ENCODE measurements at regions not wholly inside any gene's neighbourhood (a gene's known extent, or its start where the extent isn't known, plus 50 kb on each side); places are given as distances from the start of the nearest gene placed in this dataset.
"Not testable (repeated sequence)": the region's sequence is repeated elsewhere in the genome, so short reads cannot be mapped to it uniquely, and the experiment has no call there.

- Histone ChIP-seq H3K4me1 (ENCODE audit: control insufficient read depth, insufficient read depth, low read length) (peaks cover 7% of the 10 kb centered on the region; the same call in 1 of the 2 replicates), H3K9ac (ENCODE audit: low read length) (no peak overlapping the region), H3K36me3 (ENCODE audit: control insufficient read depth, insufficient read depth, low read length) (no peaks in the 10 kb centered on the region), H3K4me3 (ENCODE audit: low read depth, low read length) (no peak overlapping the region), H3K27ac (ENCODE audit: low read depth, low read length) (no peak overlapping the region), H3K27me3 (ENCODE audit: control insufficient read depth, insufficient read depth, low read length) (peaks cover 23% of the 10 kb centered on the region), H3K9me3 (ENCODE audit: control insufficient read depth, insufficient read depth, low read depth, low read length) (peaks cover 6% of the 10 kb centered on the region; the same call in 1 of the 2 replicates)
Observed at GRCh38 chr6:166860392-166860791, 96.0 kb downstream of the RNASET2 start.

- H3K36me3 ChIP-seq (ENCODE audit: control insufficient read depth, insufficient read depth, low read length), result no peaks in the 10 kb centered on the region
- no peaks in the 10 kb centered on the region for H3K4me1 ChIP-seq (ENCODE audit: control insufficient read depth, insufficient read depth, low read length)
- no peak overlapping the region for H3K4me3 ChIP-seq (ENCODE audit: low read depth, low read length)
- no peak overlapping the region for H3K9ac ChIP-seq (ENCODE audit: low read length)
- no peak overlapping the region for H3K27ac ChIP-seq (ENCODE audit: low read depth, low read length)
- no peaks in the 10 kb centered on the region for H3K27me3 ChIP-seq (ENCODE audit: control insufficient read depth, insufficient read depth, low read length)
- 0 out of 2 replicates have a peak, but pooled peaks cover 2% of the 10 kb centered on the region for H3K9me3 ChIP-seq (ENCODE audit: control insufficient read depth, insufficient read depth, low read depth, low read length)
Observed at GRCh38 chr6:166855416-166855815, 100.9 kb downstream of the RNASET2 start.

- H3K9me3 ChIP-seq (ENCODE audit: control insufficient read depth, insufficient read depth, low read depth, low read length), result no peaks in the 10 kb centered on the region
- H3K27me3 ChIP-seq (ENCODE audit: control insufficient read depth, insufficient read depth, low read length), result no peaks in the 10 kb centered on the region
- no peaks in the 10 kb centered on the region for H3K4me1 ChIP-seq (ENCODE audit: control insufficient read depth, insufficient read depth, low read length)
Observed at GRCh38 chr6:166853371-166854325, 102.7 kb downstream of the RNASET2 start.

GRCh38 chr6:166852451-166852975 is 103.8 kb downstream of the RNASET2 start:
- H3K9ac ChIP-seq (ENCODE audit: low read length), result no peak overlapping the region
- H3K4me3 ChIP-seq (ENCODE audit: low read depth, low read length), result no peak overlapping the region
- no peaks in the 10 kb centered on the region for H3K36me3 ChIP-seq (ENCODE audit: control insufficient read depth, insufficient read depth, low read length)
- no peak overlapping the region for H3K27ac ChIP-seq (ENCODE audit: low read depth, low read length)
- no peaks in the 10 kb centered on the region for H3K27me3 ChIP-seq (ENCODE audit: control insufficient read depth, insufficient read depth, low read length)
- H3K9me3 ChIP-seq (ENCODE audit: control insufficient read depth, insufficient read depth, low read depth, low read length), result no peaks in the 10 kb centered on the region
- H3K4me1 ChIP-seq (ENCODE audit: control insufficient read depth, insufficient read depth, low read length), result no peaks in the 10 kb centered on the region

More at GRCh38 chr6:166853371-166854325, 102.7 kb downstream of the RNASET2 start:
- Histone ChIP-seq H3K4me3 (ENCODE audit: low read depth, low read length) (no peak overlapping the region), H3K27ac (ENCODE audit: low read depth, low read length) (no peak overlapping the region), H3K36me3 (ENCODE audit: control insufficient read depth, insufficient read depth, low read length) (no peaks in the 10 kb centered on the region), H3K9ac (ENCODE audit: low read length) (no peak overlapping the region)

DNA sequence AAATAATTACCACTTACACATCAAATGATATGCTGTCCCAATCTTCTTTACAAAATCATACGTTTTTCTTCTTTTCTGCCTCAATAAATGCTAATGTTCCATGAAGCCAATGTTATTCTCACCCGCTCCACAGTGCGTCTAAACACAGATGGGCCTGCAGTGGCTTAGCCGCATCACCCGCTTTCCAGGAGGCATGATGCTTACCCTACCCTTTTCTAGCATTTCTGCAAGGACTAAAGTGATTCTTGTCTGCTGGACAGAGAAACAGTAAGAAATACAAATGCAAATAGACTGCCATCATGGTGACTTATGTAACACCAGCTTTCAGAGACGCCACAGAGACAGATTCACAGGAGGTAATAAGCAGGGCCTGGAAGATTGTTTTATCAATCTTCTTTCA is 104.4 kb downstream of the RNASET2 start:
- H3K27me3 ChIP-seq (ENCODE audit: control insufficient read depth, insufficient read depth, low read length), result no peaks in the 10 kb centered on the region
- no peaks in the 10 kb centered on the region for H3K36me3 ChIP-seq (ENCODE audit: control insufficient read depth, insufficient read depth, low read length)
- H3K9ac ChIP-seq (ENCODE audit: low read length), result no peak overlapping the region
- H3K27ac ChIP-seq (ENCODE audit: low read depth, low read length), result no peak overlapping the region
- H3K4me1 ChIP-seq (ENCODE audit: control insufficient read depth, insufficient read depth, low read length), result no peaks in the 10 kb centered on the region
- H3K9me3 ChIP-seq (ENCODE audit: control insufficient read depth, insufficient read depth, low read depth, low read length), result no peaks in the 10 kb centered on the region
- no peak overlapping the region for H3K4me3 ChIP-seq (ENCODE audit: low read depth, low read length)

DNA sequence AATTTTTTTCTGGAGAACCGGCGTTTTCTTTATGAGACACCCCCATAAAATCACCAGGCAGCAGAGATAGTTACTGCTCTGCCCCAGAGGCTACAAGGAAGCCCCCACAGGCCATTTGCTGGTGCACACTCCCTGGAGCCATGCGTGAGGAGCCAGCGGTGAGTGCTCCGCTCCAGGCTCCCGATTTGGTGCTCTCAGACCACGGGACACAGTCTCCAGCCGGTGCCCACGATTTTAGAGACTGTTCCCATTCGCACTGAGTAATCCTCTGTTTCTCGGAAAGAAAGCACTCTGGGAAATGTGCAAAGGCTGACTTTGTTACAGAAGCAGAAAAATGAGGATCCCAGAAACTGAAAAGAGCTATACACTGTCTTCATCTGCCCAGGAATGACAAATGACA is 104.9 kb downstream of the RNASET2 start:
- no peaks in the 10 kb centered on the region for H3K27me3 ChIP-seq (ENCODE audit: control insufficient read depth, insufficient read depth, low read length)
- H3K9ac ChIP-seq (ENCODE audit: low read length), result no peak overlapping the region
- no peak overlapping the region for H3K4me3 ChIP-seq (ENCODE audit: low read depth, low read length)
- H3K4me1 ChIP-seq (ENCODE audit: control insufficient read depth, insufficient read depth, low read length), result no peaks in the 10 kb centered on the region
- no peaks in the 10 kb centered on the region for H3K36me3 ChIP-seq (ENCODE audit: control insufficient read depth, insufficient read depth, low read length)
- no peaks in the 10 kb centered on the region for H3K9me3 ChIP-seq (ENCODE audit: control insufficient read depth, insufficient read depth, low read depth, low read length)
- no peak overlapping the region for H3K27ac ChIP-seq (ENCODE audit: low read depth, low read length)

GRCh38 chr6:166850677-166851076 is 105.7 kb downstream of the RNASET2 start:
- no peaks in the 10 kb centered on the region for H3K27me3 ChIP-seq (ENCODE audit: control insufficient read depth, insufficient read depth, low read length)
- no peaks in the 10 kb centered on the region for H3K9me3 ChIP-seq (ENCODE audit: control insufficient read depth, insufficient read depth, low read depth, low read length)
- no peak overlapping the region for H3K9ac ChIP-seq (ENCODE audit: low read length)
- H3K36me3 ChIP-seq (ENCODE audit: control insufficient read depth, insufficient read depth, low read length), result no peaks in the 10 kb centered on the region
- H3K4me3 ChIP-seq (ENCODE audit: low read depth, low read length), result no peak overlapping the region
- no peaks in the 10 kb centered on the region for H3K4me1 ChIP-seq (ENCODE audit: control insufficient read depth, insufficient read depth, low read length)
- H3K27ac ChIP-seq (ENCODE audit: low read depth, low read length), result no peak overlapping the region

- Histone ChIP-seq H3K36me3 (ENCODE audit: control insufficient read depth, insufficient read depth, low read length) (no peaks in the 10 kb centered on the region), H3K9ac (ENCODE audit: low read length) (no peak overlapping the region), H3K4me1 (ENCODE audit: control insufficient read depth, insufficient read depth, low read length) (no peaks in the 10 kb centered on the region), H3K4me3 (ENCODE audit: low read depth, low read length) (no peak overlapping the region), H3K27ac (ENCODE audit: low read depth, low read length) (no peak overlapping the region), H3K9me3 (ENCODE audit: control insufficient read depth, insufficient read depth, low read depth, low read length) (no peaks in the 10 kb centered on the region), H3K27me3 (ENCODE audit: control insufficient read depth, insufficient read depth, low read length) (no peaks in the 10 kb centered on the region)
Observed at GRCh38 chr6:166849749-166850183, 106.6 kb downstream of the RNASET2 start.

DNA sequence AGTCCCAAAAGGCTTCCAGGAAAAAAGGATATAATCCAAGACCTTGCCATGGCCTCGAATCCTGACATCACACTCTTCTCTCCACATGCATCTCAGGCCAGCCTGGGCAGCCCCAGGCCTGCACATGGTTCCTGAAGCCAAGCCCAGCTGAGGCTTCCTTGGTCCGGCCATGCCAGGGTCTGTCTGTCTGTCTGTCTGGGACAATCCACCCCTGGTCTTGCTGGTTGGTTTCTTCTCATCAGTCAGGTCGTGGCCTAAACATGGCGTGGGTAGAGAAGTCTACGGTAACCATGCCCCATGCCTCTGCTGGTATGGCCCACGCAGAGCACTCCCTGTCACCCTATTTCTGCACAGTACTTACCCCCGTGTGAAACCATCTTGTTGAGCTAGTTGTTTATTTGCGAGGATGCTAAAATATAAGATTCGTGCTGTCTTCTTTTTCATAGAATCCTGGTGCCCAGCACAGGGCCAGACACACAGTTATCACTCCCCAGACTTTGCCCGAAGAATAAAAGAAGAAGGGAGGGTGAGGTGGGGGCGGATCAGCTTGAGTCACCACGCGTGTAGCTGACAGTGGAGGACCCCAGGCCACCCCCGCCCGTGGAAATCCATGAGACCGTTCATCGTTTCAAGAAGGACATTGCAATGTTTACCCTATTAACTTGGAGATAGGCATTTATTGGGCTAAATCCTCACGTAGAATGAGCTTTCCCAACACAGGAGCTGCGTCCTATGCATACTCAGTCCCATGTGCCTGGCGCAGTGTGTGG is 107.2 kb downstream of the RNASET2 start:
- Histone ChIP-seq H3K36me3 (ENCODE audit: control insufficient read depth, insufficient read depth, low read length) (no peaks in the 10 kb centered on the region), H3K4me1 (ENCODE audit: control insufficient read depth, insufficient read depth, low read length) (no peaks in the 10 kb centered on the region), H3K9me3 (ENCODE audit: control insufficient read depth, insufficient read depth, low read depth, low read length) (no peaks in the 10 kb centered on the region), H3K9ac (ENCODE audit: low read length) (no peak overlapping the region), H3K4me3 (ENCODE audit: low read depth, low read length) (no peak overlapping the region), H3K27ac (ENCODE audit: low read depth, low read length) (no peak overlapping the region), H3K27me3 (ENCODE audit: control insufficient read depth, insufficient read depth, low read length) (no peaks in the 10 kb centered on the region)

- H3K27me3 ChIP-seq (ENCODE audit: control insufficient read depth, insufficient read depth, low read length); H3K9me3 ChIP-seq (ENCODE audit: control insufficient read depth, insufficient read depth, low read depth, low read length); H3K9ac ChIP-seq (ENCODE audit: low read length); H3K4me1 ChIP-seq (ENCODE audit: control insufficient read depth, insufficient read depth, low read length); H3K27ac ChIP-seq (ENCODE audit: low read depth, low read length); H3K4me3 ChIP-seq (ENCODE audit: low read depth, low read length); H3K36me3 ChIP-seq (ENCODE audit: control insufficient read depth, insufficient read depth, low read length): not testable (repeated sequence)
Observed at GRCh38 chr6:166846446-166847142, 109.8 kb downstream of the RNASET2 start.
